GM12864 (cell line): ENCODE measurements at regions not wholly inside any gene's neighbourhood (a gene's known extent, or its start where the extent isn't known, plus 50 kb on each side); places are given as distances from the start of the nearest gene placed in this dataset.
"Not testable (repeated sequence)": the region's sequence is repeated elsewhere in the genome, so short reads cannot be mapped to it uniquely, and the experiment has no call there.

Experiments
- DNase-seq: peaks from one replicate; pipeline ENCODE4 v3.0.0-alpha.2; 2011; ENCODE audit warnings: low read depth
- H3K4me3 ChIP-seq: 2 replicates; pipeline ENCODE4 v1.5.1; 2011; ENCODE audit warnings: mild to moderate bottlenecking, low read depth, low read length, control low read depth
- TF ChIP-seq, protein P1 (sequence below): IDR thresholded peaks from 2 replicates; pipeline ENCODE4 v1.5.1; 2011; ENCODE audit warnings: low read depth, mild to moderate bottlenecking, moderate library complexity, low read length, control low read depth, inconsistent platforms; ENCODE audit errors: missing control alignments

DNA sequence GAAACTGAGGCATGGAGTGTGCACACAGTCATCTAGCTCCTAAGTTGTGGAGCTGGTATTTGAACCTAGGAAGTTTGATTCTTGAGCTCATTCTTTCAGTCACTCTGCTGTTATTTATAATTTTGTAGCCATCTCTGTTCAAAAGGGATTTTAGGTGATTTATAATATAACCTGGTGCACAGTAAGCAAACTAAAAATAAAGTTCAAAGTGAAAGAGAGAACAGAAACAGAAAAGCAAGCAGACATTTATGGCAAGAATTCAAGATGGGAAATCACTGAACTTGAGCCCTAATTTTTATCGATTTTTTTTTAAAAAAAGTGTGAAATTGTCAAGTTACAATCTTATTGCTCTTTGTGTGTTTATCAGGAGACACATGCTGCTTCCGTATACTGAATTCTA lies 71.4 kb upstream of the SLC7A14 start:
- no peak for DNase-seq
- TF ChIP-seq, protein P1, sequence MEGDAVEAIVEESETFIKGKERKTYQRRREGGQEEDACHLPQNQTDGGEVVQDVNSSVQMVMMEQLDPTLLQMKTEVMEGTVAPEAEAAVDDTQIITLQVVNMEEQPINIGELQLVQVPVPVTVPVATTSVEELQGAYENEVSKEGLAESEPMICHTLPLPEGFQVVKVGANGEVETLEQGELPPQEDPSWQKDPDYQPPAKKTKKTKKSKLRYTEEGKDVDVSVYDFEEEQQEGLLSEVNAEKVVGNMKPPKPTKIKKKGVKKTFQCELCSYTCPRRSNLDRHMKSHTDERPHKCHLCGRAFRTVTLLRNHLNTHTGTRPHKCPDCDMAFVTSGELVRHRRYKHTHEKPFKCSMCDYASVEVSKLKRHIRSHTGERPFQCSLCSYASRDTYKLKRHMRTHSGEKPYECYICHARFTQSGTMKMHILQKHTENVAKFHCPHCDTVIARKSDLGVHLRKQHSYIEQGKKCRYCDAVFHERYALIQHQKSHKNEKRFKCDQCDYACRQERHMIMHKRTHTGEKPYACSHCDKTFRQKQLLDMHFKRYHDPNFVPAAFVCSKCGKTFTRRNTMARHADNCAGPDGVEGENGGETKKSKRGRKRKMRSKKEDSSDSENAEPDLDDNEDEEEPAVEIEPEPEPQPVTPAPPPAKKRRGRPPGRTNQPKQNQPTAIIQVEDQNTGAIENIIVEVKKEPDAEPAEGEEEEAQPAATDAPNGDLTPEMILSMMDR: no peak
- H3K4me3 ChIP-seq: no peak overlapping the region

DNA sequence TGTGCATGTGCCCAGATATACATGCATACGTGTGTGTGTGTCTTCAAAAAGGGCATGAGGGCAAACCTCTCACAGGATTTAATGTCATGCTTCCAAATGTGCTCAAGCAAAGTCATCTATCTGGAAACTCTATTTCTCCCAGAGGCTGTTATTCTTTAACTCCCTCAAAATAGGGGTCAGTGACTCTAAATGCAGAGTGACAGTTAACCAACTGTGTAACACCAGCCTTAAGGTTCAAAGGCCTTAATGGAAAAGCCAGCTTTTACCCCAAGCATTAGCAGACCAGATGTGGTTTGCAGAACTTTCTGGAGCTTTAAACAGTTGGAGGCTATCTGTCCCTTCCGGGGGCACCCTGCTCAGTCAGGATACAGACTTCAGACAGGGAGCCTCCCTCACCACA lies 70.4 kb upstream of the SLC7A14 start:
- no peak for DNase-seq
- no peak overlapping the region for H3K4me3 ChIP-seq
- TF ChIP-seq, protein P1: no peak

DNA sequence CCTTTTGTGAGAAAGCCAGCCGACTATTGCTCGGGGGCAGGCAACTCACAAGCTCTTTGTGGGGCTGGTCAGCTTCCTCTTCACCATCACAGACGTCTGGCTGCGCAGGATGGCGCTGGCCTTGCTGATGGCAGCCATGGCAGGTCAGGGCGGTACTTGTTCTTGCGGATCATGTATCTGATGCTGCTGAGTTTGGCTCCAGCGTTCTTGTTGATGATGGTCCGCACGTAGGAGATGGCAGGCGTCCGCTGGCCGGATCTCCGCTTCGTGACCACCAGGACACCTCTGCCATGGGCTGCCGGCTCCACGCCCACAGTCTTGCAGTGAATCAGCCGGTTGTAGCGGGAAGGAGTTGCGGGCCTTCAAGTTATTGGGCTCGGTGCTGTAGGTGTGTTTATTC lies 67.9 kb upstream of the SLC7A14 start:
- no peak overlapping the region for H3K4me3 ChIP-seq

DNA sequence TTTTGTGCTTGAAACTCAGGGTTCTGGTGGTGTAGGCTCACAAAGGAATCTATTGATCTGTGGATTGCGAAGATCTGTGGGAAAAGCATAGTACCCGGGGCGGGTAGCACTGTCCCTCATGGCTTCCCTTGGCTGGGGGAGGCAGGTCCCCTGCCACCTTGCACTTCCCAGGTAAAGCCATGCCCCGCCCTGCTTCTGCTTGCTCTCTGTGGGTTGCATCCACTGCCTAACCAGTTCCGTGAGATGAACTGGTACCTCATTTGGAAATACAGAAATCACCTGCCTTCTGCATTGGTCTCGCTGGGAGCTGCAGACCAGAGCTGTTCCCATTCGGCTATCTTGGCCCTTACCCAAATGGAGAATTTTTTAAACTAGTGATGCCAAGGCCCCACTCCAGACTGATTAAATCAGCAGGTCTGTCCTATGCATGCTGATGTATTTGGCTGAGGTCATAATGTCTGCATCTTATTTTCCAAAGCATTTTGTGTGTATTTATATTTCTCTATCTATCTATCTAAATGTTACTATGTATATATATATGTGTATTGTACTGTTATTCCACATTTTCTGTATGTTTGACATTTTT lies 65.5 kb upstream of the SLC7A14 start:
- H3K4me3 ChIP-seq: no peak overlapping the region
- no peak for DNase-seq
- TF ChIP-seq, protein P1: no peak

More for the DNA sequence above, 67.9 kb upstream of the SLC7A14 start:
- TF ChIP-seq, protein P1: no peak
- no peak for DNase-seq

DNA sequence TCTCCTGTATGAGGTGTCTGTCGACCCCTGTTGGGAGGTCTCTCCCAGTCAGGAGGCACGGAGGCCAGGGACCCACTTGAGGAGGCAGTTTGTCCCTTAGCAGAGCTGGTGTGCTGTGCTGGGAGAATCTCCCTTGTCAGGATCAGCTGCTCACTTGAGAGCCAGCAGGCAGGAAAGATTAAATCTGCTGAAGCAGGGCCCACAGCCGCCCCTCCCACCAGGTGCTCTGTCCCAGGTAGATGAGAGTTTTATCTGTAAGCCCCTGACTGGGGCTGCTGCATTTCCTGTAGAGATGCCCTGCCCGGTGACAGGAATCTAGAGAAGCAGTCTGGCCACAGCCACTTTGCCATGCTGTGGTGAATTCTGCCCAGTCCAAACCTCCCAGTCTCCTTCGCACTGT lies 64.7 kb upstream of the SLC7A14 start:
- not testable (repeated sequence) for DNase-seq, H3K4me3 ChIP-seq

DNA sequence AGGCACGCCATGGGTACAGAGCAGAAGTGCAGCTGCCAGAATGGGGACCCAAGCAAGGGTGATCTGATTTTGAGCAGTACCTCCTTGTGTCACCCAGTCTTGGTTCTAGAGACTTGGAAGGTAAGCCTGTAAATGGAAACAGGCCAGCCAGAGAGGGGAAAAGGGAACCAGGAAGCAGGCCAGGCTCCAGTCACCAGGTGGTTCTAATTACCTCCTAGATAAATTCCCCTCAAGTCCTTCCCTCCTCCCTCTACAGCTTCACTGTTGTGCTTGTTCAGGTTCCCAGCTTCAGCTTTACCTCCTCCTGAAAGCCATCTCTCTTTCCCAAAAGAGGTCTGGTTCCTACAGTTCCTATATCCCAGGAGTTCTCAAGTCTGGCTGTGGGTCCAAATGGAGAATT lies 58.8 kb upstream of the SLC7A14 start:
- H3K4me3 ChIP-seq: no peak overlapping the region
- no peak for DNase-seq
- TF ChIP-seq, protein P1: no peak

DNA sequence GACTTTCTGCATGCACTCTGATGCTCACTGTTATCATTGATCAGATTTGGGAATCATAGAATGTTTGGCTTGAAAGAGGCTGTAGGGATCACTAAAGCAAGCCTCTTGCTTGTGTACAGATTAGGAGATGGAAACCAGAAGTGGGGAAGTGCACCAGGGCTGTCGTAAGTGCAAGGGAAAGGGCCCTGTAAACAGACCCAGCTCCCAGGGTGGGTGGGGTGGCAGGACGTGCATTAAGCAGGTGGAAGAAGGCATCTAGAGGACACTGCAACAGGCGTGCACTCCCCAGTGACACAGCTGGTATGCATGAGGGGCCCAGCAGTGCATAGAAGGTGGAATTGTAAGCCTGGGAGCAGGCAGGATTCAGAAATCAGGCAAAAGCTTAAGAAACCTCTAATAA lies 58.0 kb upstream of the SLC7A14 start:
- no peak overlapping the region for H3K4me3 ChIP-seq
- TF ChIP-seq, protein P1: no peak
- DNase-seq: no peak
